Left lobe of liver (tissue), 2 donors: ENCODE measurements at regions not wholly inside any gene's neighbourhood (a gene's known extent, or its start where the extent isn't known, plus 50 kb on each side); places are given as distances from the start of the nearest gene placed in this dataset.
"Not testable (repeated sequence)": the region's sequence is repeated elsewhere in the genome, so short reads cannot be mapped to it uniquely, and the experiment has no call there.

ENCODE experiments used
- ATAC-seq: fragments of 200-7000 bp; cut with Tn5 transposase; one replicate; pipeline ENCODE4 v1.9.1; 2020; ENCODE audit warnings: mild to moderate bottlenecking, moderate library complexity
- DNase-seq: peaks from one replicate; pipeline ENCODE4 v3.0.0-alpha.2; 2020; ENCODE audit warnings: low spot score
- donor health status: DM: no; HTN: no; CAD: no; lungs with moderate emphysema.
- donor health status: DM: no; HTN: yes; CAD: no.

- ATAC-seq (no peak), DNase-seq (no peak)
These were observed 214.0 kb downstream of the ANKRD30B start for GRCh38 chr18:14961991-14962390.

- no peak for ATAC-seq
- DNase-seq = no peak
These were observed 214.7 kb downstream of the ANKRD30B start for GRCh38 chr18:14962626-14963025.

GRCh38 chr18:14963246-14963645, 215.3 kb downstream of the ANKRD30B start:
- DNase-seq (no peak), ATAC-seq (no peak)

GRCh38 chr18:14964002-14964401, 216.0 kb downstream of the ANKRD30B start:
- no peak for DNase-seq
- no peak for ATAC-seq

GRCh38 chr18:14964406-14964805, 216.4 kb downstream of the ANKRD30B start:
- no peak for ATAC-seq

GRCh38 chr18:14964976-14965375, 217.0 kb downstream of the ANKRD30B start:
- ATAC-seq, DNase-seq: not testable (repeated sequence)

More at GRCh38 chr18:14964406-14964805, 216.4 kb downstream of the ANKRD30B start:
- DNase-seq = no peak

- DNase-seq = no peak
- no peak for ATAC-seq
These were observed 217.6 kb downstream of the ANKRD30B start for GRCh38 chr18:14965553-14965952.

GRCh38 chr18:14967246-14967645, 219.3 kb downstream of the ANKRD30B start:
- not testable (repeated sequence) for ATAC-seq, DNase-seq

- no peak for ATAC-seq
- DNase-seq = no peak
These were observed 221.5 kb downstream of the ANKRD30B start for GRCh38 chr18:14969500-14969899.

- DNase-seq (no peak), ATAC-seq (no peak)
These were observed 222.1 kb downstream of the ANKRD30B start for GRCh38 chr18:14970027-14970426.

GRCh38 chr18:14971461-14972185, 223.7 kb downstream of the ANKRD30B start:
- no peak for DNase-seq
- ATAC-seq = no peak

- not testable (repeated sequence) for DNase-seq, ATAC-seq
These were observed 225.4 kb downstream of the ANKRD30B start for GRCh38 chr18:14973421-14973820.

- ATAC-seq (no peak), DNase-seq (no peak)
These were observed 226.1 kb downstream of the ANKRD30B start for GRCh38 chr18:14974088-14974487.

GRCh38 chr18:14974576-14974975, 226.6 kb downstream of the ANKRD30B start:
- DNase-seq (no peak), ATAC-seq (no peak)

- DNase-seq (no peak), ATAC-seq (no peak)
These were observed 227.5 kb downstream of the ANKRD30B start for GRCh38 chr18:14975431-14975830.

- DNase-seq = no peak
- ATAC-seq = no peak
These were observed 228.9 kb downstream of the ANKRD30B start for GRCh38 chr18:14976736-14977430.

- ATAC-seq (no peak), DNase-seq (no peak)
These were observed 230.2 kb downstream of the ANKRD30B start for GRCh38 chr18:14978191-14978590.

- ATAC-seq = peak; percentile 74
- DNase-seq = no peak
These were observed 231.1 kb downstream of the ANKRD30B start for GRCh38 chr18:14978962-14979535.

GRCh38 chr18:14979875-14980274, 231.9 kb downstream of the ANKRD30B start:
- DNase-seq (no peak), ATAC-seq (peak; percentile 46)

- not testable (repeated sequence) for ATAC-seq, DNase-seq
These were observed 236.6 kb downstream of the ANKRD30B start for GRCh38 chr18:14984531-14984930.

GRCh38 chr18:14985291-14986013, 237.5 kb downstream of the ANKRD30B start:
- DNase-seq, ATAC-seq: not testable (repeated sequence)
